ENCODE measurements at regions not wholly inside any gene's neighbourhood (a gene's known extent, or its start where the extent isn't known, plus 50 kb on each side); places are given as distances from the start of the nearest gene placed in this dataset.

DNA sequence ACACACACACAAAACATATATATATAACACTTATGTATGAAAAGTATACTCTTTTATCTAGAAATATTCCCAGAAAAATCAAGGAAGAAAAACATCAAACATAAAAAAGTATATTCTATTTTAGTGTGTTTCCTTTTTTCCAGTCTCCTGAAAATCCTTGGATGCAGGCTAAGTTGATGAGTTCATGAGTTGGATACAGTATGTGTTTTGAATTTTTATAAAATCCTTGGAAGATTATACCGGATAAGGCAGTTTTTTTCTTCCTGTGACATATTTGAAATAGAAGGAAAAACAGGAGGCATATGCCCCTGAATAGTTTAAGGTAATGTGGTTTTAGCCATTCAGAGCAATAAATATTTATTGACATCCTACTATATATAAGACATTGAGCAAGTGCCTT lies 203.6 kb downstream of the SNX18 start:
- H3K4me1 Mint-ChIP-seq (ENCODE audit: low read depth): no peaks in the 10 kb centered on the region
- H3K4me3 Mint-ChIP-seq (ENCODE audit: low read depth): no peak overlapping the region
- peaks cover 51% of the 10 kb centered on the region for H3K27me3 Mint-ChIP-seq
- no peak overlapping the region for H3K27ac Mint-ChIP-seq
- peaks cover 5% of the 10 kb centered on the region for H3K9me3 Mint-ChIP-seq (ENCODE audit: low read depth)
- H3K36me3 Mint-ChIP-seq (ENCODE audit: insufficient read depth): no peaks in the 10 kb centered on the region
- TF ChIP-seq, protein P1, sequence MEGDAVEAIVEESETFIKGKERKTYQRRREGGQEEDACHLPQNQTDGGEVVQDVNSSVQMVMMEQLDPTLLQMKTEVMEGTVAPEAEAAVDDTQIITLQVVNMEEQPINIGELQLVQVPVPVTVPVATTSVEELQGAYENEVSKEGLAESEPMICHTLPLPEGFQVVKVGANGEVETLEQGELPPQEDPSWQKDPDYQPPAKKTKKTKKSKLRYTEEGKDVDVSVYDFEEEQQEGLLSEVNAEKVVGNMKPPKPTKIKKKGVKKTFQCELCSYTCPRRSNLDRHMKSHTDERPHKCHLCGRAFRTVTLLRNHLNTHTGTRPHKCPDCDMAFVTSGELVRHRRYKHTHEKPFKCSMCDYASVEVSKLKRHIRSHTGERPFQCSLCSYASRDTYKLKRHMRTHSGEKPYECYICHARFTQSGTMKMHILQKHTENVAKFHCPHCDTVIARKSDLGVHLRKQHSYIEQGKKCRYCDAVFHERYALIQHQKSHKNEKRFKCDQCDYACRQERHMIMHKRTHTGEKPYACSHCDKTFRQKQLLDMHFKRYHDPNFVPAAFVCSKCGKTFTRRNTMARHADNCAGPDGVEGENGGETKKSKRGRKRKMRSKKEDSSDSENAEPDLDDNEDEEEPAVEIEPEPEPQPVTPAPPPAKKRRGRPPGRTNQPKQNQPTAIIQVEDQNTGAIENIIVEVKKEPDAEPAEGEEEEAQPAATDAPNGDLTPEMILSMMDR (IDR thresholded peaks at IDR 0.05; ENCODE audit: unreplicated experiment): no peak
- DNase-seq (ENCODE audit: low spot score, unreplicated experiment): no peak

DNA sequence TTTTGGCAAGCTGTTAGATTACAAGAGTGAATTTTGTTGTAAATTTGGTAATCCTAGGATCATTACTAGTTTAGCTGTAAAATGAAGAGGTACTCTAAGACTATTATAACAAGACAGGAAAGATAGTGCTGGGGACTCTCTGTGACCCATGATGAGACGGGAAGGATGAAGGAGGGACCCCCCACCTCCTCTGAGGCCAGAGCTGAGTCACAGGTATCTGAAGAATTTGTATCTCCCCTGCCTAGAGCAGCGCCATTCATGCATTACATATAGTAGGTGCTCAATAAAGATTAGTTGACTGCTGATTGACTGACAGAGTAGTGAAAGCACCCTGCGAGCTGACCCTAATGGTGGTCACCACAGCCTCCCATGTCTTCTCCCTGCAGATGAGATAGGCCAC lies 202.8 kb downstream of the SNX18 start:
- H3K4me3 Mint-ChIP-seq (ENCODE audit: low read depth): no peak overlapping the region
- DNase-seq (ENCODE audit: low spot score, unreplicated experiment): no peak
- no peak overlapping the region for H3K27ac Mint-ChIP-seq
- peaks cover 5% of the 10 kb centered on the region for H3K9me3 Mint-ChIP-seq (ENCODE audit: low read depth)
- H3K36me3 Mint-ChIP-seq (ENCODE audit: insufficient read depth): no peaks in the 10 kb centered on the region
- peaks cover 45% of the 10 kb centered on the region for H3K27me3 Mint-ChIP-seq
- no peaks in the 10 kb centered on the region for H3K4me1 Mint-ChIP-seq (ENCODE audit: low read depth)
- TF ChIP-seq, protein P1 (IDR thresholded peaks at IDR 0.05; ENCODE audit: unreplicated experiment): no peak

DNA sequence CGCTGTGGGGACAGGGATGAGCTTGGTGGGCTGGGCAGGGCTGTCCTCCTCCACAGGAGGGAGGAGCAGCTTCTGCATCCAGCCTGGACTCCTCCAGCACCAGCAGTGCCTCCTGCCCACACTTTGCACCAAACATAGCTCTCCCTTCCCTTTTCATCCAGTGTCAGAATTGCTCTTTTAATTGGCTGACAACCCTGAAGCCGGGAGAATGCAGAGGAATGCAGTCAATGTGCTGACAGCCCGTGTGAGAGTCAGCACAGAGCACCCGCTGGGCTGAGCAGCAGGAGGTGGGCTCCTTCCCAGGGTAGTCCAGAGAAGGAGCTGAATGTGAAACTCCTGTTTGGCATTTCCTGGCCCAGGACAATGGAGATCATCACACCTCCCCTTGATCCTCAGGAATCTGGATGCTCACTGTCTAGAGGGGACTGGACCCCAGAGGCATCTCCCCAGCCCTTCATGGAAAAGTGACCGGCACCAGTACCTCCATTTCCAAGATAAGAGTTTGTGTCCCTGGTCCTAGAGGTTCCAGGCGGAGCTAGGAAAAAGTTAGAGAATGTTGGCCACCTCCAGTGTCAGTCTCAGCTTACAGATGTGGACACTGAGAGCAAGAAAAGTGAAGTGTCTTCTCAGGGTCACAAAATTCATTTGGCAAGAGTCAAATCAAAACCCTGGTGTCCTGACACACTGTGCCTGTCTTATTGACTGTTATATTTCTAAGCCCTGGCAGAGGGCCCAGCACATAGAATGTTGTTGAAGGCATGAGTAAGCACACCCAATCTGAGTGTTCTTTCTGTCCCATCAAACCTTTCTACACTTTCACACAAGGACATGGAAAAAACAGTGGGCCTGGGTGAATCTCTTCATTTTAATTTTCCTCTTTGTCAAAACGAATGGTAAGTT lies 202.1 kb downstream of the SNX18 start:
- H3K27ac Mint-ChIP-seq: no peak overlapping the region
- no peak overlapping the region for H3K4me3 Mint-ChIP-seq (ENCODE audit: low read depth)
- H3K9me3 Mint-ChIP-seq (ENCODE audit: low read depth): peaks cover 5% of the 10 kb centered on the region
- H3K27me3 Mint-ChIP-seq: peaks cover 39% of the 10 kb centered on the region
- no peaks in the 10 kb centered on the region for H3K36me3 Mint-ChIP-seq (ENCODE audit: insufficient read depth)
- no peak for DNase-seq (ENCODE audit: low spot score, unreplicated experiment)
- TF ChIP-seq, protein P1 (IDR thresholded peaks at IDR 0.05; ENCODE audit: unreplicated experiment): no peak
- no peaks in the 10 kb centered on the region for H3K4me1 Mint-ChIP-seq (ENCODE audit: low read depth)

DNA sequence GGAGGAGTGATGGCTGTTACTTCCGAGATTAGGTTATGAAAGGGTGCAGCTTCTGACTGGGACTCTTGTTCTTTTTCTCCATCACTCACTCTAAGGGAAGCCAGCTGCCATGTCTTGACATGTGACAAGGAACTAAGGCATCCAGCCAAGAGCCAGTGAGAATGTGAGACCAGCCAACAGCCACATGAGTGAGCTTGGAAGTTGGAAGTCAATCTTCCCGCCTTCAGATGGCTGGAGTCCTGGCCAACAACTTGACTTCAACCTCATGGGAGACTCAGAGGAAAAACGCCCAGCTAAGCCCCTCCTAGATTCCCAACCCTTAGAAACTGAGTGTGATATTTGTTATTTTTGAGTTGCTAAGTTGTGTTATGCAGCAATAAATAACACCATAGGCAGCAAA lies 201.1 kb downstream of the SNX18 start:
- H3K36me3 Mint-ChIP-seq (ENCODE audit: insufficient read depth): no peaks in the 10 kb centered on the region
- H3K9me3 Mint-ChIP-seq (ENCODE audit: low read depth): peaks cover 5% of the 10 kb centered on the region
- no peak overlapping the region for H3K27ac Mint-ChIP-seq
- H3K4me1 Mint-ChIP-seq (ENCODE audit: low read depth): no peaks in the 10 kb centered on the region
- no peak overlapping the region for H3K4me3 Mint-ChIP-seq (ENCODE audit: low read depth)
- no peak for DNase-seq (ENCODE audit: low spot score, unreplicated experiment)
- peaks cover 29% of the 10 kb centered on the region for H3K27me3 Mint-ChIP-seq
- TF ChIP-seq, protein P1 (IDR thresholded peaks at IDR 0.05; ENCODE audit: unreplicated experiment): no peak

DNA sequence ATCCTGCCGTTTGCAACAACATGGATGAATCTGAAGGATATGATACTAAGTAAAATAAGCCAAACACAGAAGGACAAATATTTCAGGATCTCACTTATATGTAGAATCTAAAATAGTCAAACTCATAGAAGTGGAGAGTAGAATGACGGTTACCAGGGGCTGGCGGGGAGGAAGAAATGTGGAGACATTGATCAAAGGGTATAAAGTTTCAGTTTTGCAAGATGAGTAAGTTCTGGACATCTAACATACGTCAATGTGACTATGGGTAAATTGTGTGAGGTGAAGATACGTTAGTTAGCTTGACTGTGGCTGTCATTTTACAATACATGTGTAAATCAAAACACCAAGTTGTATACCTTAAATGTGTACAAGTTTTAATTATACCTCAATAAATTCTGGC lies 200.3 kb downstream of the SNX18 start:
- DNase-seq (ENCODE audit: low spot score, unreplicated experiment): no peak
- no peaks in the 10 kb centered on the region for H3K36me3 Mint-ChIP-seq (ENCODE audit: insufficient read depth)
- peaks cover 5% of the 10 kb centered on the region for H3K9me3 Mint-ChIP-seq (ENCODE audit: low read depth)
- TF ChIP-seq, protein P1 (IDR thresholded peaks at IDR 0.05; ENCODE audit: unreplicated experiment): no peak
- H3K4me3 Mint-ChIP-seq (ENCODE audit: low read depth): no peak overlapping the region
- H3K27ac Mint-ChIP-seq: no peak overlapping the region
- no peaks in the 10 kb centered on the region for H3K4me1 Mint-ChIP-seq (ENCODE audit: low read depth)
- H3K27me3 Mint-ChIP-seq: peaks cover 21% of the 10 kb centered on the region
